ENCODE measurements at regions not wholly inside any gene's neighbourhood (a gene's known extent, or its start where the extent isn't known, plus 50 kb on each side); places are given as distances from the start of the nearest gene placed in this dataset.

DNA sequence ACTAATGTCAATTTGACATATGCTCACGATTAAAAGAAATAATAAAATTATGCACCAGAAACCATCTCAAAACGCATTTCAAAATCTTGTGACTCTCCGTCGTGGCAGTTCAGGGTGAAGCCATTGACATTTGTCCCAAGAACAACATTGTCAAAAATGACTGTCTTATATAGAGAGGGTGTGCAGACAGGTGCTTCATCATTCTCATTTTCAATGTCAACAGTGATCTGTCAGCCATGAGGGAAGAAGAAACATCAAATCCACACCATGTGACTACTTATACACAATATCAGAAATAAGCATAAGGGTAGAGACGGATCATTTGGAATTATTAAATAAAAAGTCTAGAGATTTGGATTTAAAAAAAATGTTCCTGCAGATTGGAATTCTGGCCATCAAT is 65.1 kb upstream of the C3orf49 start:
- TF ChIP-seq POLR2A (IDR thresholded peaks at IDR 0.05; ENCODE audit: low read depth, low read length) (no peak), RAD21 (IDR thresholded peaks at IDR 0.05; ENCODE audit: low read length) (no peak), CEBPB (IDR thresholded peaks at IDR 0.05; ENCODE audit: low read depth, low read length) (no peak)
- TF ChIP-seq, protein P1, sequence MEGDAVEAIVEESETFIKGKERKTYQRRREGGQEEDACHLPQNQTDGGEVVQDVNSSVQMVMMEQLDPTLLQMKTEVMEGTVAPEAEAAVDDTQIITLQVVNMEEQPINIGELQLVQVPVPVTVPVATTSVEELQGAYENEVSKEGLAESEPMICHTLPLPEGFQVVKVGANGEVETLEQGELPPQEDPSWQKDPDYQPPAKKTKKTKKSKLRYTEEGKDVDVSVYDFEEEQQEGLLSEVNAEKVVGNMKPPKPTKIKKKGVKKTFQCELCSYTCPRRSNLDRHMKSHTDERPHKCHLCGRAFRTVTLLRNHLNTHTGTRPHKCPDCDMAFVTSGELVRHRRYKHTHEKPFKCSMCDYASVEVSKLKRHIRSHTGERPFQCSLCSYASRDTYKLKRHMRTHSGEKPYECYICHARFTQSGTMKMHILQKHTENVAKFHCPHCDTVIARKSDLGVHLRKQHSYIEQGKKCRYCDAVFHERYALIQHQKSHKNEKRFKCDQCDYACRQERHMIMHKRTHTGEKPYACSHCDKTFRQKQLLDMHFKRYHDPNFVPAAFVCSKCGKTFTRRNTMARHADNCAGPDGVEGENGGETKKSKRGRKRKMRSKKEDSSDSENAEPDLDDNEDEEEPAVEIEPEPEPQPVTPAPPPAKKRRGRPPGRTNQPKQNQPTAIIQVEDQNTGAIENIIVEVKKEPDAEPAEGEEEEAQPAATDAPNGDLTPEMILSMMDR (conservative IDR thresholded peaks at IDR 0.05; ENCODE audit: low read depth, low read length): no peak

Data from IMR-90 (cell line).